ENCODE measurements at regions not wholly inside any gene's neighbourhood (a gene's known extent, or its start where the extent isn't known, plus 50 kb on each side); places are given as distances from the start of the nearest gene placed in this dataset.
"Not testable (repeated sequence)": the region's sequence is repeated elsewhere in the genome, so short reads cannot be mapped to it uniquely, and the experiment has no call there.

DNA sequence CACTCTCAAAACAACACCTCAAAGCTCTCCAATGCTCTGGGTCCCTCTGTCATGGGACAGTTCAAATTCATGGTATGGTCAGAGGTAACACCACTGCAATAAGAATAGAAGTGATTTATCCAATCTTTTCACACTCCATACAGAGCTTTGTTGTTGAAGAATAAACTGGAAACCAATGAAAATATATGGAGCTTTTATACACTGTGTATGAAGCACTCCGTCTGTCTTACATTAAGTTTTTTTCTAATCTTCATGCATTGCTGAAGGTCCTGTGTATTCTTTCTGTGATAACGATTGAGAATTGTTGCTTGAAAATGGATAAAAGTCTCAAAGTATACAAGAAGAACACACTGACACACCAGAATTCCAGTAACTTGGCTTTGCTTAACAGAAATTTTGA lies 603.7 kb upstream of the LUZP2 start:
- DNase-seq = no peak

DNA sequence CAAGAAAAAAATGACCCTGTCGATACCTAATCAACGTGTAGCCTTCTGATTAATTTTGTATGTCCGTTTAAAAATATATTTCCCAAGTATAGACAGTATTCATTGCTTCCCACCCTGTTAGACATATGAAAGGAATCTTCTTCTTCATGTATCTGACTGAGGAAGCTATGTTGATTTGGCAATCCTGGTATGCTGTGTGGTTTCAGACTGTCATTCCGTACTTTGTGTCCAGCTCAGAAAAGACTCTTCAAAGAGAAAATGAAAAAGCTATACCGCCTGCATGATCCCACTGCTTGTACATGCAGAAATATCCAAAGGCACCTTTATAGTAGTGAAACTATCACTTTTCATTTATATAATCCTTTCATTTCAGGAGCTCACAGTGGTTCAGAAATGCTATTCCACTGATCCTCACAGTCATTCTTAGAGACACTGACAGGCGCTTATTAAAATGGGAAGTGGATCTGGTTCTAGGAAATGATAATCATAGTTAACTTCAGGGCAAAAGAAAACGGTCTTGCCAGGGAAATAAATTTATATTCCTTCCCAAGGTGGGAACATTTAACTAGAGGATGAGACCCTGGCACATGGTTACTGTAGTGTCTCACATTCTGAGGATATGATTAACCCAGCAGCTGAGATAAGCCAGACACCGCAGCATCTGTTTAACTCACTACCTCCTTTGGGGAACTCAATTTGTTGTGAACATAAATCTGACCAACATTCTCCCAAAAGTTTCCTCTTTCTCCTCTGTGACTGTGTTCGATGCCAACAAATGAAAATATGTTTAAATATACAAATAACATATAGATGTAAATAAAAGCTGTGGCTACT lies 599.2 kb upstream of the LUZP2 start:
- DNase-seq = no peak

DNA sequence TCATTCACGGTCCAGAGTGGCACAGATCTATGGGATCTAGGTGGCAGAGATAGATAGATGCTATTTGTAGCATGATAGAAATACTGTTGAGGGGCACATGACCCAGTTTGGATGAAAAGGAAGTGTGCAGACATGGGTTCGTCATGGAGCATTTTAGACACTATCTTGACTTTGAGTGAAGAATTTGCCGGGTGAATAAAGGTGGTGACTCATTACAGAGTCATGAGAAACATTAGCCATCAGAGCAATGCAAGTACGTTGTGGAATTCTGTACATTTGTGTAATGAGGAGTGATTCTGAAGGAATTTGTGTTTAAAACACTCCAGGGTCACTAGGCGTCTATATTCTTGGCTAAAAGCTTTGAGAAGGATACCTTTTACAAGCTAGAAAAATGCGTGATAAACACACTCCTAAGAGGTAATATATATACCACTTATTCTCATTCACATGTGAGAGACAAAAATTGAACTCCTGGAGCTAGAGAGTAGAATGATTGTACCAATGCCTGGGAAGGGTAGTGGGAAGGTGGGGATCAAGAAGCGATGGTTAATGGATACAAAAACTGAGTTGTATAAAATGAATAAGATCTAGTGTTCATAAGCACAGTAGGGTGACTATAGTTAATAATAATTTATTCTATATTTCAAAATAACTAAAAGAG lies 593.7 kb upstream of the LUZP2 start:
- no peak for DNase-seq

DNA sequence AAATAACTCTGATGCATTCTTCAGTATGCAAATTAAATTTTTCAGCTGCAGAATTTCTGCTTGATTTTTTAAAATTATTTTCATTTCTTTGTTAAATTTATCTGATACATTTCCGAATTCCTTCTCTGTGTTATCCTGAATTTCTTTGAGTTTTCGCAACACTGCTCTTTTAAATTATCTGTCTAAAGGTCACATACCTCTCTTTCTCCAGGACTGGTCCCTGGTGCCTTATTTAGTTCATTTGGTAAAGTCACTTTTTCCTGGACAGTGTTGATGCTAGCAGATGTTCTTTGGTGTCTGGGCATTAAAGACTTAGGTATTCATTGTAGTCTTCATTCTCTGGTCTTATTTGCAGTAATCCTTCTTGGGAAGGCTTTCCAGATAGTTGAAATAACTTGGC lies 577.4 kb upstream of the LUZP2 start:
- DNase-seq = no peak

DNA sequence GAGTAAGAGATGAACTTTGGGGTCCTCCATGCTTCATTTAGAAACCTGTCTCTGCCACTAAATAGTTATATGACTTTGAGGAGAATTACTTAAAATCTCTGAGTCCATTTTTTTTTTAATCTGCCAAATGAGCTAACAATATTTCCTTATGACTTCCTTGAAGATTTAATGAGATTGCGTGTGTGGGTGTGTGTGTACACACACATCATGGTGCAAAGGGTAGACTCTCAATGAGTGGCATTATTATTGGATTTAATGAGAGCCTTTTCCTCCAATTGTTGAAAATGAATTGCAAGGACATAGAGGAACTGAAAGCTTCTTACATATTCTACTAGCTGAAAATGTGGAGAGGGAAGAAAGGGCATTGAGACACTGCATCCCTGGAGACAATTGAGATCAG lies 573.5 kb upstream of the LUZP2 start:
- DNase-seq = no peak

DNA sequence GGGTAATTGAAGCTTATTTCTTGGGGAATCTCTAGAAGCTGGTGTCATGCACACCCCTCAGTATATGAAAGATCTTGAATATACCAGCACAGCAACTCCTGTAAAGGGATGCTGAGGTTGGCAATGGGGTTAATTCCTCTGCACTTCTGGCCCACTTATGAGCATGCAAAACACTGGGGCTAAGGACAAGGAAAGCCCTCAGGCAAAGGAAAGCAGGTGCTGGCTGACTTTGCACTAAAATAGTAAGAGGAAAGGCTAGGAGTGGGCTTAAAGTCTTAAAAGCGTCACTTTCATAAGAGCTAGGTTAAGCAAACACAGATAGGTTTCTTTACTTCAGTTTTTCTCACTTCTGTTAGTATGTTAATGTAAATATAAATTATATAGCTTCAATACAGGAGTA lies 572.6 kb upstream of the LUZP2 start:
- no peak for DNase-seq

DNA sequence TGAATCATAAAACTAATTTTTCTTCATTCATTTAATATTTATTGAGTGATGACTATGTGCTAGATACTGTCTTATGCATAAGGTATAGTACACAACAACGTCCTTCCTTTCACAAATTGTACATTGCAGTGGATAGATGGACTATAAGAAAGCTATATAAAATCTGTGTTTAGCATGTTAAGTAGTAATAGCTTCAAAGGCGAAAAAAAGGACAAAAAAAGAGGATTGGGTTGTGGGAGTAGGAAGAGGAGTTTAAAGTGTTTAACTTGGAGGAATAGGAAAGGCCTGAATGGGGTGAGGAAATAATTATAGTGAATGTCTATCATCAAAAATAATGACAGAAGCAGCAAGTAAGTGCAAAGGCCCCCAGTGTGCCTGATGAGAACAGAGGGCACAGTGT lies 565.4 kb upstream of the LUZP2 start:
- no peak for DNase-seq

DNA sequence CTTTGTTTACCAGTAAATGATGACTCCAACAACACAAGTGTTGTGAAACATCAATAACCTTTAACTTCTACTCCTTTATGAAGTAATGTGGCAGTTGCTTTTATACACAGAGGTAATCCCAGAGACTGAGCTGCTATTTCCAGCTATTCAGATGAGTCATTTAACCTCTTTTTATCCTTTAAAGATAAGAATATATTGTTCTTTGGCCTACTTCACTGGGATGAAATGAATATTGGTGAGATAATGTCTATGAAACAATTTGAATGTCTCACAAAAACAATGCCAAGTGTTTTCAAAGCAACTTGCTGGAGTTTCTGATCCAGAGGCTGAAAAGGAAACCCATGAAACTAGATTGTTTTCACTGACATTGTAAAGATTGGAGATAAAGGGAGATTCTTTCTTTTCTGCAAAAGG lies 564.4 kb upstream of the LUZP2 start:
- no peak for DNase-seq

DNA sequence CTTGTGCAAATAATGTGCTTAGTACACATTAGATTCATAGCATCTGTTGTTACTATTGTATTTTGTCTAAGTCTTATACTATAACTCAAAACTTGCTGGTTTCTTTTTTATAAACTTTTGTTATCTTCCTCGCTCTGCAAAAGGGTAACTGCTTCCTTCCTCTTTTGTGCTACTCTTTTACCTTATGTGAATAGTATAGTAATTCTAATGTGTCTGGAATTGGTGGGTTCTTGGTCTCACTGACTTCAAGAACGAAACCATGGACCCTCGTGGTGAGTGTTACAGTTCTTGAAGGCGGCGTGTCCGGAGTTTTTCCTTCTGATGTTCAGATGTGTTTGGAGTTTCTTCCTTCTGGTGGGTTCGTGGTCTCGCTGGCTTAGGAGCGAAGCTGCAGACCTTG lies 563.1 kb upstream of the LUZP2 start:
- DNase-seq = no peak

DNA sequence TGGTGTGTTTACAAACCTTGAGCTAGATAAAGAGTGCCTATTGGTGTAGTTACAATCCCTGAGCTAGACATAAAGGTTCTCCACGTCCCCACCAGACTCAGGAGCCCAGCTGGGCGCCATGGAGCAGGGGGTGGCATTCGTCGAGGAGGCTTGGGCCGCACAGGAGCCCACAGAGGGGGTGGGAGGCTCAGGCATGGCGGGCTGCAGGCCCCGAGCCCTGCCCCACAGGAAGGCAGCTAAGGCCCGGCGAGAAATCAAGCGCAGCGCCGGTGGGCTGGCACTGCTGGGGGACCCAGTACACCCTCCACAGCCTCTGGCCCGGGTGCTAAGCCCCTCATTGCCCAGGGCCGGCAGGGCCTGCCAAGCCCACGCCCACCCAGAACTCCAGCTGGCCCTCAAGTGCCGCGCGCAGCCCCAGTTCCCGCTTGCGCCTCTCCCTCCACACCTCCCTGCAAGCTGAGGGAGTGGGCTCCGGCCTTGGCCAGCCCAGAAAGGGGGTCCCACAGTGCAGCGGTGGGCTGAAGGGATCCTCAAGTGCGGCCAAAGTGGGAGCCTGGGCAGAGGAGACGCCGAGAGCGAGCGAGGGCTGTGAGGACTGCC lies 562.1 kb upstream of the LUZP2 start:
- not testable (repeated sequence) for DNase-seq

DNA sequence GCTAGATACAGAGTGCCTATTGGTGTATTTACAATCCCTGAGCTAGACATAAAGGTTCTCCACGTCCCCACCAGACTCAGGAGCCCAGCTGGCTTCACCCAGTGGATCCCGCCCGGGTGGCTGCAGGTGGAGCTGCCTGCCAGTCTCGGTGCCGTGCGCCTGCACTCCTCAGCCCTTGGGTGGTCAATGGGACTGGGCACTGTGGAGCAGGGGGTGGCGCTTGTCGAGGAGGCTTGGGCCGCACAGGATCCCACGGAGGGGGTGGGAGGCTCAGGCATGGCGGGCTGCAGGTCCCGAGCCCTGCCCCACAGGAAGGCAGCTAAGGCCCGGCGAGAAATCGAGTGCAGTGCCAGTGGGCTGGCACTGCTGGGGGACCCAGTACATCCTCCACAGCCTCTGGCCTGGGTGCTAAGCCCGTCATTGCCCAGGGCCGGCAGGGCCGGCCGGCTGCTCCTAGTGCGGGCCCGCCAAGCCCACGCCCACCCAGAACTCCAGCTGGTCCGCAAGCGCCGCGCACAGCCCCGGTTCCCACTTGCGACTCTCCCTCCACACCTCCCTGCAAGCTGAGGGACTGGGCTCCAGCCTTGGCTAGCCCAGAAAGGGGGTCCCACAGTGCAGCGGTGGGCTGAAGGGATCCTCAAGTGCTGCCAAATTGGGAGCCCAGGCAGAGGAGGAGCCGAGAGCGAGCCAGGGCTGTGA lies 554.6 kb upstream of the LUZP2 start:
- not testable (repeated sequence) for DNase-seq

DNA sequence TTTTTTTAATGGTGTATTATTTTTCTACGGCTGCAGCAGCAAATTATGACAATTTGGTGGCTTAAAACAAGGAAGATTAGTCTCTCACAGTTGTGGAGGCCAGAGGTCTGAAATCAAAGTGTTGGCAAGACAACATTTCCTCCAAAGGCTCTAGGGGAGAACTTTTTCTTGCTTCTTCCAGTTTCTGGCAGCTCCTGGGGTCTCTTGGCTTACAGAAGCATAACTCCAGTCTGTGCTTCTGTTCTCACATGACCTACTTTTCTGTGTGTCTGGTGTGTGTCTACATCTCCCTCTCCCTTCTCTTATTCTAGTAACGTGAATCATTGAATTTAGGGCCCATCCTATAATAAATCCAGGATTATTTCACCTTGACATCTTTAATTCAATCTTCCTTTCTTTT lies 551.9 kb upstream of the LUZP2 start:
- no peak for DNase-seq

DNA sequence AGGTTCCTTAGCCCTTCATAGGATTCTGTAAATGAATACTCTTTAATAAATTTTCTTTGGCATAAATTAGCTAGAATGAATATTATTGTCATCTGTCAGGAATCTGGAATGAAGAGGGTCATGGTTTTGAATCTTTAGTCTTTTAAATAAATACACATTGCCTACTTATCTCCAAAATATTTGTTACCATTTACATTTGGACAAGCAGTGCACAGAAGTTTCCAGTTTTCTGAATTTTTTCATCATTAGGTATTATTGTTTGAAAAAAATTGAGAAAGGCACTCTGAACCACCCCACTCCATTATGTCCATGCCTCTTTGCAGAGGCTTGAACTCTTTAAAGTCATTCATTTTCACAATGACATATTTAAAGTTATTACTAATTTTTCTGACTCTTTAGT lies 549.0 kb upstream of the LUZP2 start:
- DNase-seq = no peak

DNA sequence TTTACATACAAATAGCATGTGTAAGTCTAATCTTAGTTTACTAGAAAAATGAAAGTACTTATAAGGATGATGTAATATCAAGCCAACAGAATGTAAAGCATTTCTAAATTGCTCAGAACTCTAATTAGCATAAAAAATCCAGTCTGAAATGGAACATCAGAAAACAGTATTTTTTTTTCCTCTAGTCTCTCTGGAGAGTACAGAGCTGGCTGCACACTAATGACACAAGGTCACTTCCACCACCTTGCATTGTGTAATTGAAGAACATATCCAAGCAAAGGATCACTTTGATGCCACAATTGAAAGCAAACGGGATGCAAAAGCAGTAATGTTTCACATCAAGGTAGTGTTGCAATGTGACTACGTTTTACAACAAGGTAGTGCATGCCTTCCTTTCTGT lies 548.0 kb upstream of the LUZP2 start:
- no peak for DNase-seq

DNA sequence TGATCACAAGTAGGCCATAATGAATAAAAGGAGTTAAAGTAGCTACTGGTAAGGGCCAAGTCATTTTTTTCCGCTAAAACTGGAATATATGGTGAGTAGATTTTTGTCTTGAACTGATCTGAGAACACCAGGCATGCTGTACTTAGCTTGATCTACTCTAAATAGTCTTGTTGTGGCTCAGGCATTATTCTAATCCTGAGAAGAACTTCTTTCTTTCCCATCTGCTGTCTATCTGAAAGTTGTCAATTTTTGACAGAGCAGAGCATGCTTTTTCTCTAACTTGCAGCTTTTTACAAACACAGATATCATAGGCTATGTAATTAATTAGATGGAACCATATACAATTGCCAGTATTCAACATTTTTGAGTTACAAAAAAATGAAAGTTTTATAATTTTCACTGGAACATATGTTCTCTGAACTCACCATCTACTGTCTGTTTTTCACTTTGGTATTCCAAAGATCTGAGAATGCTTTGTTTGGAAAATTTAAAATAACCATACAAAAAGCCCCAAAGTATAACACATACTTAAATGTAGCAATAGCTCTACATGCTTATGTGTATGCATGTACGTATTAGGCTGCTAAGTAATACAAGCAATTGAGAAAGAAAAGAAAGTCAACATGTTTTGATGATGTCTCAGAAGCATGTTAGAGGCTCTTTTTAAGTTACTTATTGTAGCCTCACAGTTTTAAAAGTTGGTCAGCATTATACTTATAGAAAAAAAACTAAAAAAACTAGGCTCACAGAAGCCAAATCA lies 542.7 kb upstream of the LUZP2 start:
- no peak for DNase-seq

DNA sequence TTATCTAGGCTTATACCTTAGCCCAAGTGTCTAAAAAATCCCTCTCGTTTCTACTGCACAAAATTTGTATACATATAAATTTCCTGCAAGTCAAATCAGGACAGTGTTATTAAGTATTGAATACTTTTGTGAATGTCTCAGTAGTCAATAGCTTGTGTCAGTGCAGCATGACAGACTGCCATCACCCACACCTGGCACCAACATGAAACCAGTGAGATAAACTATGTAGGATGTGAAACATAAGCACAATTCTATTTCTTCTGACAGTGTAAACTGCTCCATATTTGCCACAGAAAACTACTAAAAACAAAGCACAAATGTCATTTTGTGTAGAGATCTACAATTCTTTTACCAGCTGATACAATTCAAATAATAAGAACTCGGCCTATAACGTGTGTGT lies 542.1 kb upstream of the LUZP2 start:
- DNase-seq = no peak

DNA sequence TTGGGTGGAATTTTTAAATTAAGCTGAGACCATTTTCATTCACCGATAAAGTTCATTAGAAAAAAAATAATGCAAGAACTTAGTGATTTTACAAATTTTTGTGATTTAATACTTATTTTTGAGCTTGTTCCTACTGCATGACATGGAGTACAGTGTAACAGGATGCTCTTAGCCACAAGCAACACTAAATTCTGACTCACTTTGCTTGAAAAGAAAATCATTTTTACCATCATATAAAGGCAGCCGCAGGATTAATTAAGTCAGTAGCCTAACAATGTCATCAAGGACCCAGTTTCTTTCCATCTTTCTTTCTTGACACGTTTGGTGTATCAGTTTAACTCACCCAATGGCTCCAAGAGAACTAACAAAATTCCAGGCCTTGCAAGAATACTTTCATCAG lies 540.3 kb upstream of the LUZP2 start:
- no peak for DNase-seq

DNA sequence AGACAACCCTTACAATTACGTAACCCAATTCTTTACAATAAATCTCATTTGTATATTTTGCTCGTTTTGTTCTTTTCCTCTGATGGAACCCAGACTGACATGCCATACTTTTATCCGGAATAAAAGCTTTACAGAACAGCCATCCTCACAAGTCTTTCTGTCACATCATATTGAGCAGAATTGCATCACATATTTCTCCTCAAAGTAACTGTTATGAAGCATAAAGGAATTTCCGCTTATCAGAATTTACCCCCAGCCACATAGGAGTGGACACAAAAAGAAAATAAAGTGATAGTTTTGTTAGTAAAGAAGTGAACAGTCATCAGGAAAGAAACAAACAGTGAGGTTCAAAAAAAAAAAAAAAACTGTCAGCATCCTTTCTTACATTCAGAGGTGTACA lies 539.5 kb upstream of the LUZP2 start:
- DNase-seq = no peak

DNA sequence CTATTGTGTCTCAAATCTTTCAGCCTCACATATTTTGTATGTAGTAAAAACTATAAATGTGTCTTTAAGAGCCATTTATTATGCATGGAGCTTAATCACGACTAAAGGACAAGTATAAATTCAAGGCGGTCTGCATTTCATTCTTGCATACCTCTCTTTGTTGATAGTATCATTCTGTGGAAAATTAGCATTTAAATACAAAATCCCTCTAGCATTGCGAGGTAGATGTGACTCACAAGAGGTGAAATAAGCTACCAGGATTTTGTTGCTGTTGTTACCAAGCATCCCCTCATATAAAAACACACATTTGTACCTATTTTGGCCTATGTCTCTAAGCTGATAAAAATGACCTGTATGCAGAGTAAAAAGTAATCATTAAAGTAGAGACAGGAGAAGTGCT lies 537.4 kb upstream of the LUZP2 start:
- no peak for DNase-seq

DNA sequence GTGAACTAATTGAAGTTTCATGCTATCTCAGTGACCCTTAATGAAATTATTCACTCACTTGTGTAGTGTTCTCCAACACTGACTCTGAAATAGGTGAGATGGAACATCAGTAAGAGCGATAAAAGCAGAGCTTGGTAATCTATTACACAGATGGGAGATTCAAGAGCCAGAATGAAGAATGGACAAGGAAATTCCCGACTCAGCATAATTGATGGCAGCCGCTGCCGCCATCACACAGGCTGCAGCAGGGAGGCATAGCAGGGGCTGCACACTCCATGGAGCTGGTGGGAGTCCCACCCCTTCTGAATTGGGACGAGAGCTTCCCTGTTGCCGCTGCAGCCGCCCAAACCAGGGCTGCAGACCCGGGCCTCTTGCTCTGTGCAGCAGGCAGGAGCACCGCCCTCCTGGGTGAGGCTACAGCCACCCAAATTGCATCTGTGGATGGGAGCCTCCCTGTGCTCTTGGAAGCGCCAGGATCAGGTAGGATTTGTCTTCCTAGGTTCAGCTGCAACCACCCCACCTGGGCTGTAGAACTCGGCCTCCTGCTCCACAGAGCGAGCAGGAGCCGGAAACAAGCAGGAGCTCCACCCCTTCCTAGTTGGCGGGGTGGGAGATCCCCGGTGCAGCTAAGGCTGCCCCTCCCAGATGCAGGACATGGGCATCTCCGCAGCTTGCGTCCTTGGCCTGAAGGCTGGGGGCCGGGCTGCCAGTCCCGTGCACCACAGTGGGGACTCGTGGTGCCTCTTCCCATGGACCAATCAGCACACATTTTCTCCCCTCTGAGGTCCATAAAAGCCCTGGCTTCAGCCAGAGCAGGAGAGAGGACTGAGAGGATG lies 535.1 kb upstream of the LUZP2 start:
- no peak for DNase-seq

DNA sequence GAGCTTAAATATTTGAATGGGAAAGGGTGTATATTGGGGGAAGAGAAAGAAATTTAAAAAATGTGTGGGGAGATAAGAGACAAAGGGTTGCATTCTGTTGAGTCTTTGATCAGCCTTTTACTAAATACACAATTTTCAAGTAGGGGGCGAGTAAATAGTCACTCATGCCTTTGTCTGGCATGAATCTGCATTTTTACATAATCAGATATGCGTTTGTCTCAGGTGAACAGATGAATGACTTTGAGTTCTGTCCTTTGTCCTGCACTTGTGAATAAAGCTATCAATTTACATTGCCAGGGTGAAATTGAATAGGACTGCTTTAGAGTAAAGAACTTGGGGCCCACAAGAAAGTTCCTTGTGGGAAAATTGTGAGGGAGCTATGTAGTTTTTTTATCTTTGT lies 523.6 kb upstream of the LUZP2 start:
- no peak for DNase-seq

DNA sequence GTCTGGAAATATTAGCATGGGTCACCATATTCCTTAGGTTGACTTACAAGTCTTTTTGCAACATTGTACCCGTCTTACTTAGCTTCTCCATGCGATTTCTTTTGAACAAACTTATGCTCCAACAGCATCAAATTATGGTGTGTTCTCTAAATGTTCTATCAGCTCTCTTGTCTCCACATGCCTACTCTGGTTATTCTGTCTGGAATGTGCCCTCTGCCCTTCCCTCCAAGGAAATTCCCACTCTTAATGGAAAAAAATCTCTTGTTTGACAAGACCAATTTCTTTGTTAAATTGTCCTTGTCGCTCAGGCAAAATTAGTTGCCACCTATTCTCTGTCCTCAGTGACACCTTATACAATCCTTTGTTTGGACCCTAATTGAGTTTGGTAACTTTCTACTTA lies 522.8 kb upstream of the LUZP2 start:
- DNase-seq = no peak

Measured in CD4-positive, alpha-beta T cell treated with Interleukin-21 for 1 hour (primary cell).